ENCODE measurements at regions not wholly inside any gene's neighbourhood (a gene's known extent, or its start where the extent isn't known, plus 50 kb on each side); places are given as distances from the start of the nearest gene placed in this dataset.
"Not testable (repeated sequence)": the region's sequence is repeated elsewhere in the genome, so short reads cannot be mapped to it uniquely, and the experiment has no call there.

DNA sequence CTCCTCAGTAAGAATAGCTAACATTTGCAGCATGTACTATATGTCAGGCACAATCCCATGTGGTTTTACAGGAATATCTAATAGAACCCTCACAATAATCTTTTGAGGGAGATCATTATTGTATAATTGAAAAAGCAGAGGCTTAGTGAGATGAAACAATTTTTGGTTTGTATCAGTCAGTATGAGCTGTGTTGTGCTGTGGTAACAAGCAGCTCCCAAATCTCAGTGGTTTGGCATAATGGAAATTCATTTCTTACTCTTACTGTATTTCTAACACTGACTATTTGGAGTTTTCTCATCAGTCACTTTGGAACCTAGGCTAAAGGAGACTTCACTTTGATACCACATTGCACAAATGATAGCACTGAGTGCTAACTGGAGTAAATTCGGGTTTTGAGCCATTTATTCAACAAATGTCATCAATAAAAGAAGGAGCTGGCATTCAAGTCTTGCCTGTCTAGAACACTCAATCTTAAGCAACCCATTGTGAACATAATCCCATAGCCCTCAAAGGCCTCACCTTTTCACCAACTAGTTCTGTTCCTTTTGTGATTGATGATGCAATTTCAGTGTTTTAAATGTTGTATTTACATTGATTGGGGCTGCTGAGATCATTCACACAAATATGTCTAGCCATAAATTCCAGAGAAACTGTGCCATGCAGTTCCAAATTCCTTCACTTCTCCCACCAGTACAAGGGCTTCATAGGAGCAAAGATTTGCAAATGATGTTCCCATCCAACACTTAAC lies 441.0 kb downstream of the XYLT1 start:
- H3K27ac ChIP-seq, result no peak overlapping the region
- TF ChIP-seq, protein P1, sequence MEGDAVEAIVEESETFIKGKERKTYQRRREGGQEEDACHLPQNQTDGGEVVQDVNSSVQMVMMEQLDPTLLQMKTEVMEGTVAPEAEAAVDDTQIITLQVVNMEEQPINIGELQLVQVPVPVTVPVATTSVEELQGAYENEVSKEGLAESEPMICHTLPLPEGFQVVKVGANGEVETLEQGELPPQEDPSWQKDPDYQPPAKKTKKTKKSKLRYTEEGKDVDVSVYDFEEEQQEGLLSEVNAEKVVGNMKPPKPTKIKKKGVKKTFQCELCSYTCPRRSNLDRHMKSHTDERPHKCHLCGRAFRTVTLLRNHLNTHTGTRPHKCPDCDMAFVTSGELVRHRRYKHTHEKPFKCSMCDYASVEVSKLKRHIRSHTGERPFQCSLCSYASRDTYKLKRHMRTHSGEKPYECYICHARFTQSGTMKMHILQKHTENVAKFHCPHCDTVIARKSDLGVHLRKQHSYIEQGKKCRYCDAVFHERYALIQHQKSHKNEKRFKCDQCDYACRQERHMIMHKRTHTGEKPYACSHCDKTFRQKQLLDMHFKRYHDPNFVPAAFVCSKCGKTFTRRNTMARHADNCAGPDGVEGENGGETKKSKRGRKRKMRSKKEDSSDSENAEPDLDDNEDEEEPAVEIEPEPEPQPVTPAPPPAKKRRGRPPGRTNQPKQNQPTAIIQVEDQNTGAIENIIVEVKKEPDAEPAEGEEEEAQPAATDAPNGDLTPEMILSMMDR (conservative IDR thresholded peaks at IDR 0.05), result no peak

DNA sequence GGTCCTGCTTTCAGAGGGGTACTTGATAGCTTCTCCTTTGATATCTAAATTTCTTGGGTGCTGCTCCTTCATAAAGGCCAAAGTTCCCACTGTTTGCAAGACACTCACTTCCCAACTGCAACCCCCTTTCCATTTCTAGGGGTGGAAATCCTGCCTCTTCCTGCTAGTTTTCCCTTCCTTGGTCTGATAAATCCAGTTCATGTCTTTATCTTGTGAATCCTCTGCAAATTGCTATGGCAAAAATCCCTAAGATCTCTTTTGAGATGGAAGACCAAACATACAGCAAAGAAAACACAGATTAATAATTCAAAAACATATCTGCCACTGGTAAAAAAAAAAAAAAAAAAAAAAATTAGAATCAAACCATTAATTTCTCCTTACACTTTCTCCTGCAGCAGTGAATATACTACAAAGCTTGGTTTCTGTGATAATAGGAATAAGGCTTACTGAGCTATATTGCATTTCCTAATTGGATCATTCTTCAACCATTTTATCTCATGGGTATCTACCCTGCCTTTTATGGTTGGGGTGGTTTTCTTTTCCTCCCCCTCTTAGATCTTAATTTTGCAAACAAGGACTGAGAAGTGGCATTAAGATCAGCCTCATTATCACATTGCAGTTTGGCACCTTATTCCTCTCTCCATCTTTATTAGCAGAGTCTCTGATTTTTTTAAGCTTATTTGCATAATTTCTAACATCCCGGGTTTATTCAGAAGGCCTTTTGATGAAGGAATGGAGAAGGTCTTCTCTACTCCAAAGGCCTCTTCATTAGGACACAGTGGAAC lies 439.1 kb downstream of the XYLT1 start:
- TF ChIP-seq, protein P1 (conservative IDR thresholded peaks at IDR 0.05), result no peak

DNA sequence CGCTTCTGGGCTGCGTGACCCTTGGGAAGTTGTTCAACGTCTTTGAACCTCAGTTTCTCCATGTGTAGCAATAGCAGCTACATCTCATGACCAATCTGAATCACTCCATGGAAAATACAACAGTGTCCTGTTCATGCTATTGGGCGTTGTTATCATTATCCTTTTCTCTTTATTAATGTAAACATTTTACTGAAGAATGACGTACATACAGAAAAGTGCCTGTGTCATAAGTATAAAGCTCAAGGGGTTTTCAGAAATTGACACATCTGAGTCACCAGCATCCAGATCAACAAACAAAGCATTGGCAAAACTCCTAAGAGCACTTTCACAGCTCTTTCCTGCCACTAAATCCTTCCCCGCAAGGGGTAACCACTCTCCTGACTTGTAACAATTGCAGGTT lies 438.4 kb downstream of the XYLT1 start:
- no peak overlapping the region for H3K27ac ChIP-seq
- TF ChIP-seq, protein P1 (conservative IDR thresholded peaks at IDR 0.05), result no peak

More for the DNA sequence above, 439.1 kb downstream of the XYLT1 start:
- H3K27ac ChIP-seq, result no peak overlapping the region

DNA sequence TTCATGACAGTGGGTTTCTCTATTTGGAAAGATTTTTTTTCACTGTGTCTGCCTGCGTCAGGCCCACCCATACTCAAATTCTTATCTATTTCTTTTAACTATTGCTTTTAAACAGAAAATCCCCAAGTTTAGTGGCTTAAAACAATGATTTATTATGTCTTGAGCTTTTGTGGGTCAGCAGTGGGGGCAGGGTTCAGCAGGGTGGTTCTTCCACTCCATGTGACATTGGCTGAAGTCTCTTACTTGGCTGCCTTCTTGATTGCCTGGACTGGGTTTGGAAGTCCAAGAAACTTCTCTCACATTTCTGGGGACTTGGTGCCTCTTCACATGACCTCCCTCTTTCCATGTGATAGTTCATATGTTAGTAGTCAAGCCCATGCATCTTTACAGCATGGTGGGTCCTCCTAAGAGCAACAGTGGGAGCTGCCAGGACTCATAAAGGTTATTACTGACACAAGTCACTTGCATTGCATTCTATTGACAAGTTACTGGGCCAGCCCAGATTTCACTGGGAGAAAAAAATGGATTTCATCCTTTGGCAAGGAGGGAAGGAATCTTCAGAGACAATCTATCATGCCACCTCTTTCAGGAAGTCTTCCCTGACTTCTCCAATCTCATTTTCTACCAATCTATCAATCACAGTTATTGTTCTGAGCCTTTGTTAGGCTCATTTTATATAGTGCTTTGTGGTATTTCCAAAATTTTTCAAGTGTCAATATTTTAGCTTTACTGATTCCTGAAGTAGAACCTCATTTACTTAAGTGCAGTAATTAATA lies 436.1 kb downstream of the XYLT1 start:
- TF ChIP-seq, protein P1 (conservative IDR thresholded peaks at IDR 0.05), result no peak
- H3K27ac ChIP-seq, result no peak overlapping the region

DNA sequence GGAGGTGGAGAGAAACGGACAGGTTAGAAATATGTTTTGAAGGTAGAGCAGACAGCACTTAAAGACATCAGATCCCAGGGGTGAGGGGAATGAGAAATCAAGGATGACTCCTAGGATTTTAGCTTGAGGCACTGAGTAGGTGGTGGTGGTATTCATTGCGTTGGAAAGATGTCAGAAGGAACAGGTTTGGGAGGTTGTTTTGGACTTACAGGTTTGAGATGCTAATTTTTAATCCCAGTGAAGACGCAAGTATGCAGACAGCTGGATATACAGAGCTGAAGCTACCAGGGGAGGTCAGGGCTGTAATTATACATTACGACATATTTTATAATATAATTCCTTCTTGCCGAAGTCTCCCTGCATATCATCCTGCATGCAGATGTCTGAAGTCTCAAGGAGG lies 433.3 kb downstream of the XYLT1 start:
- TF ChIP-seq, protein P1 (conservative IDR thresholded peaks at IDR 0.05), result no peak
- no peak overlapping the region for H3K27ac ChIP-seq

DNA sequence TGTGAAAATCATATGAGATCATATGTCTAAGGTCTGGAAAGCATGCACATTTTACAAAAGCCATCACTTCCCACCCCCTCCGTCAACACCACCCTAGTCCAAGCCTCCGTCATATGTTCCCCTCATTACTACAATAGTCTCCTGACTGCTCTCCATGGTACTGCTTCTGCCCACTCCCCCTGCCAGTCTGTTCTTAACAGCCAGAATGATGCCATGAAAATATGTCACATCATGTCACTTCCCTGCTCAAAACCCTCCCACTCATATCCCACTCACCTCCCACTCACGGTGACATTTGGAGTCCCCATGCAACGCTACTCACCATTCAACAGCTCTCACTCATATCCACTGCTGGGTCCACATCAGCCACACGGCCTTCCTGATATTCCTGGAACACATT lies 432.3 kb downstream of the XYLT1 start:
- TF ChIP-seq, protein P1 (conservative IDR thresholded peaks at IDR 0.05), result no peak

DNA sequence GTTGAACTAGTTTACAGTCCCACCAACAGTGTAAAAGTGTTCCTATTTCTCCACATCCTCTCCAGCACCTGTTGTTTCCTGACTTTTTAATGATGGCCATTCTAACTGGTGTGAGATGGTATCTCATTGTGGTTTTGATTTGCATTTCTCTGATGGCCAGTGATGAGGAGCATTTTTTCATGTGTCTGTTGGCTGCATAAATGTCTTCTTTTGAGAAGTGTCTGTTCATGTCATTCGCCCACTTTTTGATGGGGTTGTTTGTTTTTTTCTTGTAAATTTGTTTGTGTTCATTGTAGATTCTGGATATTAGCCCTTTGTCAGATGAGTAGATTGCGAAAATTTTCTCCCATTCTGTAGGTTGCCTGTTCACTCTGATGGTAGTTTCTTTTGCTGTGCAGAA lies 421.7 kb downstream of the XYLT1 start:
- H3K27ac ChIP-seq, result not testable (repeated sequence)

More for the DNA sequence above, 432.3 kb downstream of the XYLT1 start:
- H3K27ac ChIP-seq, result no peak overlapping the region
